ENCODE measurements at regions not wholly inside any gene's neighbourhood (a gene's known extent, or its start where the extent isn't known, plus 50 kb on each side); places are given as distances from the start of the nearest gene placed in this dataset.

DNA sequence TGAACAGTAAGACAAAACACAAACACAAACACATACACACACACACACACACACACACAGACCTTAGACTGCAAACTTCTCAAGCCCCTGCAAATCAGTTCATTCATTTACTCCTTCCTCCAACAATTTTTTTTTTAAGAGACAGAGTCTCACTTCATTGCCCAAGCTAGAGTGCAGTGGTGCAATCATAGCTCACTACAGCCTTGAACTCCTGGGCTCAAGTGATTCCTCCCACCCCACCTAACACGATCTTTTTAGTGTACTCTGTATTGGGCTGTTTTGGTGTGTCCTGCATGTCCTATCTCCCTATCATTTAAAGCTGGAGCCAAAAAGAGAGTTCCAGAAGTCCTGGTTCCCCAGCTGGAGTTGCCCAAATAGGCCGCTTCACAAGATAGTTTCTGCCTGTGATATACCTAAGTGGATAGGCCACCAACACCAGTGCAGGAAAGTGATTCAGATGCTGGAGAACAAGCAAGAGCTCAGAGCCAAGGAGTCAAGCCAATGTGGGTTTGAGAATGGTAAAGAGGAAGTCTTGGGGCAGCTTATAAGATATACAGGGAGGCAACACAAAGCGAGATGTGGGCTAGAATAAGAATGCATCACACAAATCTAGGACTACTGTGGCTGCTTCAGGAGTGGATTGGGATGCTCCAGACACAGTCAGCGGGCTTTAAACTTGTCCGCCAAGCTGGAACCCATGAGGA, 85.4 kb upstream of the RAPGEF2 start:
- H3K4me3 Mint-ChIP-seq (ENCODE audit: low read depth): no peak overlapping the region
- peaks cover 3% of the 10 kb centered on the region for H3K27me3 Mint-ChIP-seq

DNA sequence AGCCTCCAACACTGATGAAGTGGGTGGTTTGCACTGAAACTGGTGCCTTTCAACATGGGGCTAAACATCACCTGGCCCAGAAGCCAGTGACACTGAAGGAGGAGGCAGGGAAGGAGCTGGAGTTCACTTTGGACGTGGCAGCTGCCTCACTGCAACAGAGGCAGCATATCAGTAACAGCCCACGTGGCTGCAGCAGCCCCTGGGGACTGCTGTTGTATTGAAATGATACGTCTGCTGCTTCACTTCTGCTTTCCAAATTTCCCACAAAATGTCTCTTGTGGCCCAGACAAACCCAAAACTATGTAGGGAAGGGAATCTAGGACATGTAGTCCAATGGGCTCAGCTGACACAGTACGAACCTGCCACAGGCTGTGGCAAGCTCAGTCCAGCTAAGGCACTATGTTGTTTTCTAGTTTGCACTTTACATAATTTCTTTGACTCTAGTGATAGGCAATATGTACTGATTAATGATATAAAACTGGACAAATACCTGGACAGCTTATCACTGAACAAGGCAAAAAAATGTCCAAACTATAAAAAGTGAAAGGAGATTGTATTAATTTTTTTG, 84.7 kb upstream of the RAPGEF2 start:
- Mint-ChIP-seq H3K4me3 (ENCODE audit: low read depth) (no peak overlapping the region), H3K36me3 (ENCODE audit: insufficient read depth) (no peaks in the 10 kb centered on the region), H3K27me3 (peaks cover 3% of the 10 kb centered on the region), H3K4me1 (ENCODE audit: low read depth) (peaks cover 4% of the 10 kb centered on the region), H3K9me3 (ENCODE audit: low read depth) (no peaks in the 10 kb centered on the region), H3K27ac (no peak overlapping the region)
- TF ChIP-seq, protein P1, sequence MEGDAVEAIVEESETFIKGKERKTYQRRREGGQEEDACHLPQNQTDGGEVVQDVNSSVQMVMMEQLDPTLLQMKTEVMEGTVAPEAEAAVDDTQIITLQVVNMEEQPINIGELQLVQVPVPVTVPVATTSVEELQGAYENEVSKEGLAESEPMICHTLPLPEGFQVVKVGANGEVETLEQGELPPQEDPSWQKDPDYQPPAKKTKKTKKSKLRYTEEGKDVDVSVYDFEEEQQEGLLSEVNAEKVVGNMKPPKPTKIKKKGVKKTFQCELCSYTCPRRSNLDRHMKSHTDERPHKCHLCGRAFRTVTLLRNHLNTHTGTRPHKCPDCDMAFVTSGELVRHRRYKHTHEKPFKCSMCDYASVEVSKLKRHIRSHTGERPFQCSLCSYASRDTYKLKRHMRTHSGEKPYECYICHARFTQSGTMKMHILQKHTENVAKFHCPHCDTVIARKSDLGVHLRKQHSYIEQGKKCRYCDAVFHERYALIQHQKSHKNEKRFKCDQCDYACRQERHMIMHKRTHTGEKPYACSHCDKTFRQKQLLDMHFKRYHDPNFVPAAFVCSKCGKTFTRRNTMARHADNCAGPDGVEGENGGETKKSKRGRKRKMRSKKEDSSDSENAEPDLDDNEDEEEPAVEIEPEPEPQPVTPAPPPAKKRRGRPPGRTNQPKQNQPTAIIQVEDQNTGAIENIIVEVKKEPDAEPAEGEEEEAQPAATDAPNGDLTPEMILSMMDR (IDR thresholded peaks at IDR 0.05; ENCODE audit: unreplicated experiment): no peak
- no peak for DNase-seq (ENCODE audit: low spot score, unreplicated experiment)

More for the DNA sequence above, 85.4 kb upstream of the RAPGEF2 start:
- H3K36me3 Mint-ChIP-seq (ENCODE audit: insufficient read depth): no peaks in the 10 kb centered on the region
- TF ChIP-seq, protein P1 (IDR thresholded peaks at IDR 0.05; ENCODE audit: unreplicated experiment): no peak
- H3K27ac Mint-ChIP-seq: no peak overlapping the region
- no peak for DNase-seq (ENCODE audit: low spot score, unreplicated experiment)
- no peaks in the 10 kb centered on the region for H3K9me3 Mint-ChIP-seq (ENCODE audit: low read depth)
- peaks cover 4% of the 10 kb centered on the region for H3K4me1 Mint-ChIP-seq (ENCODE audit: low read depth)

DNA sequence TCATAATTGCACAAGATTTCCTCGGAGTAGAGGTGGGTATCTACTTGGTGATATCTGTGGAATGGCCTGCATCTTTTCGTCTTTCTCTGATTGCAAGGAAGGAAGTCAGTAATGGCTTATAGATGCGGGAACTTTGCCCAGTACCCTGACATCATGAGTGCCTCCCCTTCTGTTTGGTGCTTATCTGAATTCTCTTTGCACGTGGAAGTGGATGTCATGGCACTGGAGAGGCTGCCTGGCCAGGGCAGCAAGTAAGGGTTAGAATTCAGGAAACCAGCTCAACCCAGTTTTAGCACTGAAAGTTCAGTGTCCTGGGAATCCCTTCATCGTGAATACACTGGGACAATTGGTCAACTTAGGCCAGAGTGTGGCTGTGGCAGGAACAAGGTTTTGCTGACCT, 83.5 kb upstream of the RAPGEF2 start:
- TF ChIP-seq, protein P1 (IDR thresholded peaks at IDR 0.05; ENCODE audit: unreplicated experiment): no peak
- DNase-seq (ENCODE audit: low spot score, unreplicated experiment): no peak
- H3K27me3 Mint-ChIP-seq: peaks cover 3% of the 10 kb centered on the region
- no peaks in the 10 kb centered on the region for H3K9me3 Mint-ChIP-seq (ENCODE audit: low read depth)
- no peak overlapping the region for H3K4me3 Mint-ChIP-seq (ENCODE audit: low read depth)
- peaks cover 6% of the 10 kb centered on the region for H3K4me1 Mint-ChIP-seq (ENCODE audit: low read depth)
- H3K27ac Mint-ChIP-seq: no peak overlapping the region
- H3K36me3 Mint-ChIP-seq (ENCODE audit: insufficient read depth): no peaks in the 10 kb centered on the region

DNA sequence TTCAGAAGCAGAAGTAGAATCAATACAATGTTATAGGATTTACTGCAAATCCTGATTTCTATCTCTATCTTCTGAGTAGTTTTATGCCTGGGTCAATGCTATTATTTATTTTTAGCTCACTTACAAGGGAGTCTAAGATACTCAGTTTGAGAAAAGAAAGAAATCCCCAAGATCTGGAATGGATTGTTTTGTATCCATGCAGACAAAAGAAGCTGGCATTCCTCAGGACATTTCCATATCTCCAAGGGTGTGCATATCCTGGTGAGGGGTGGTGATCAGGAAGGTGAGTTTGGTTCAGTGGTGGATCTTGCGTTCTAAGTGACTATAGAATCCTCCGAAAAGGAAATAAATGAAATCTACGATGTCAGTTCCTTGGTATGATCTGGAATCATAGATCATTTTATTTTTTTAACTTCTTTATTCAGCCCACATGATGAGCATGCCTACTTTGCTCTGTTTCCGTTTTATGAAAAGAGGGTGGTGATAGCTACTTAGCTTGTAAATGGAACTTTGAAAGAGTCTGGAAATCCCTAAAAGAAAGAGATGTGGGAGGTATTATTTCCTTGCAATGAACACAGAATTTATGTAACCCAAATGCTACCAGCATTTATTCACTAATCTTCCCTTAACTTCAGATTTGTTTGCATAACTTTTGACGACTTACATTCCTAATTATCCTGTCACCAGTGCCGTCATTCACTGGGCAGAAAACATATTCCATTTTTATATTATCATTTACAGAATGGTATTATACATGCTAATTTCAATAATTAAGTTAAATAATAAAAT, 81.1 kb upstream of the RAPGEF2 start:
- H3K27me3 Mint-ChIP-seq: peaks cover 3% of the 10 kb centered on the region
- H3K4me3 Mint-ChIP-seq (ENCODE audit: low read depth): no peak overlapping the region
- H3K4me1 Mint-ChIP-seq (ENCODE audit: low read depth): peaks cover 3% of the 10 kb centered on the region
- no peak for DNase-seq (ENCODE audit: low spot score, unreplicated experiment)
- no peaks in the 10 kb centered on the region for H3K36me3 Mint-ChIP-seq (ENCODE audit: insufficient read depth)
- TF ChIP-seq, protein P1 (IDR thresholded peaks at IDR 0.05; ENCODE audit: unreplicated experiment): no peak
- no peak overlapping the region for H3K27ac Mint-ChIP-seq
- no peaks in the 10 kb centered on the region for H3K9me3 Mint-ChIP-seq (ENCODE audit: low read depth)

DNA sequence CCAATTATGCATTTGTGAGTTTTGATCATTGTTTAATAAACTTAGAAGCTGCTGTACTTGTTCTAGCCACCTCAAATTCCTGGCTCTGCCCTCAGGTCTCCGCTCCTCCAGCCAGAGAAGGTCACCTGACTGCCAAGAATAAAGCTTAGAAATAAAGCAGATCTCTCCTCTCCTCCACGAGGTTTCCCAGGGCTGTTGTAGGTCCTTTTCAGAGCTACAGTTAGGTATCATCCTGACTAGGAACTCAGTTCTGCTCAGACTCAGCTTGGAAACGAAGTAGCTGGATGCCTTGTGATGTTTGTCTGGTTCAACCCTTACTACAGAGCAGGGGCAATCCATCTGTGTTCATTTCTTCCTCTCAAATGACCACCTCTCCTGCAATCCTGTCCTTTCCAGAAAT, 79.1 kb upstream of the RAPGEF2 start:
- no peak for DNase-seq (ENCODE audit: low spot score, unreplicated experiment)
- peaks cover 3% of the 10 kb centered on the region for H3K4me1 Mint-ChIP-seq (ENCODE audit: low read depth)
- H3K4me3 Mint-ChIP-seq (ENCODE audit: low read depth): no peak overlapping the region
- H3K36me3 Mint-ChIP-seq (ENCODE audit: insufficient read depth): no peaks in the 10 kb centered on the region
- no peaks in the 10 kb centered on the region for H3K27me3 Mint-ChIP-seq
- no peaks in the 10 kb centered on the region for H3K9me3 Mint-ChIP-seq (ENCODE audit: low read depth)
- H3K27ac Mint-ChIP-seq: no peak overlapping the region
- TF ChIP-seq, protein P1 (IDR thresholded peaks at IDR 0.05; ENCODE audit: unreplicated experiment): no peak

All from progenitor cell of endocrine pancreas (in vitro differentiated cells).